Neural progenitor cell (in vitro differentiated cells): ENCODE measurements at regions not wholly inside any gene's neighbourhood (a gene's known extent, or its start where the extent isn't known, plus 50 kb on each side); places are given as distances from the start of the nearest gene placed in this dataset.

Source experiments
- DNase-seq: peaks from one replicate; pipeline ENCODE4 v3.0.0-alpha.2; 2016; ENCODE audit warnings: low spot score
- H2AFZ ChIP-seq: fragments of 200-600 bp; sonication (generic); replicated peaks from 2 replicates; pipeline ENCODE4 v1.6.1; 2016; ENCODE audit warnings: antibody characterized with exemption
- H3F3A ChIP-seq: fragments of 200-600 bp; sonication (generic); 2 replicates; pipeline ENCODE4 v1.6.1; 2016; ENCODE audit warnings: antibody characterized with exemption, low read depth
- H3K27ac ChIP-seq: fragments of 200-600 bp; sonication (generic); 2 replicates; pipeline ENCODE4 v1.5.1; 2016; ENCODE audit warnings: mild to moderate bottlenecking
- H3K27me3 ChIP-seq: fragments of 200-600 bp; sonication (generic); 2 replicates; pipeline ENCODE4 v1.6.1; 2016; ENCODE audit warnings: mild to moderate bottlenecking, moderate library complexity
- H3K36me3 ChIP-seq: fragments of 200-600 bp; sonication (generic); 2 replicates; pipeline ENCODE4 v1.5.1; 2016
- H3K4me1 ChIP-seq: fragments of 200-600 bp; sonication (generic); 2 replicates; pipeline ENCODE4 v1.6.1; 2016; ENCODE audit warnings: mixed run types
- H3K4me2 ChIP-seq: fragments of 200-600 bp; sonication (generic); 2 replicates; pipeline ENCODE4 v1.6.1; 2016
- H3K4me3 ChIP-seq: fragments of 200-600 bp; sonication (generic); 2 replicates; pipeline ENCODE4 v1.5.1; 2016
- H3K79me2 ChIP-seq: fragments of 200-600 bp; sonication (generic); 2 replicates; pipeline ENCODE4 v1.6.1; 2016; ENCODE audit warnings: low read depth
- H3K9ac ChIP-seq: fragments of 200-600 bp; sonication (generic); 2 replicates; pipeline ENCODE4 v1.6.1; 2016
- H3K9me3 ChIP-seq: fragments of 200-600 bp; sonication (generic); 2 replicates; pipeline ENCODE4 v1.5.1; 2016; ENCODE audit warnings: low read depth
- H4K20me1 ChIP-seq: fragments of 200-600 bp; sonication (generic); 2 replicates; pipeline ENCODE4 v1.6.1; 2016; ENCODE audit warnings: low read depth
- H3K27ac Mint-ChIP-seq: 3 replicates; pipeline ENCODE4 v1.8.0; 2021; ENCODE audit warnings: mixed read lengths
- H3K27me3 Mint-ChIP-seq: 2 replicates; pipeline ENCODE4 v1.8.0; 2022; ENCODE audit warnings: low read depth, mild to moderate bottlenecking, inconsistent platforms, moderate library complexity, mixed read lengths; ENCODE audit not compliant: insufficient read depth
- H3K36me3 Mint-ChIP-seq: 3 replicates; pipeline ENCODE4 v1.8.0; 2021; ENCODE audit warnings: mixed read lengths
- H3K4me1 Mint-ChIP-seq: 3 replicates; pipeline ENCODE4 v1.8.0; 2021; ENCODE audit warnings: mixed read lengths
- H3K4me3 Mint-ChIP-seq: 3 replicates; pipeline ENCODE4 v1.8.0; 2021; ENCODE audit warnings: mild to moderate bottlenecking, moderate library complexity, mixed read lengths
- H3K9me3 Mint-ChIP-seq: 3 replicates; pipeline ENCODE4 v1.8.0; 2020; ENCODE audit warnings: mixed read lengths
- CTCF ChIP-seq: fragments of 200-600 bp; sonication (generic); IDR thresholded peaks from 2 replicates; pipeline ENCODE4 v1.5.1; 2017; ENCODE audit warnings: antibody characterized with exemption, mild to moderate bottlenecking
- EZH2 ChIP-seq: fragments of 200-600 bp; sonication (generic); IDR thresholded peaks from 2 replicates; pipeline ENCODE4 v1.6.1; 2017; ENCODE audit warnings: antibody characterized with exemption, mild to moderate bottlenecking, moderate library complexity
- EZH2phosphoT487 ChIP-seq: fragments of 200-600 bp; sonication (generic); IDR thresholded peaks from 2 replicates; pipeline ENCODE4 v1.6.1; 2017; ENCODE audit warnings: antibody characterized with exemption

GRCh38 chr4:108276690-108277089 lies 108.0 kb upstream of the LEF1 start:
- Mint-ChIP-seq H3K9me3 (no peaks in the 10 kb centered on the region), H3K36me3 (no peaks in the 10 kb centered on the region), H3K27ac (no peak overlapping the region), H3K4me3 (no peak overlapping the region), H3K4me1 (no peaks in the 10 kb centered on the region), H3K27me3 (peaks cover 2% of the 10 kb centered on the region)
- no peaks in the 10 kb centered on the region for H3K9me3 ChIP-seq
- no peaks in the 10 kb centered on the region for H3K79me2 ChIP-seq
- no peak overlapping the region for H3K9ac ChIP-seq
- H3K4me1 ChIP-seq, result no peaks in the 10 kb centered on the region
- no peak overlapping the region for H2AFZ ChIP-seq
- no peak for TF ChIP-seq CTCF
- H3K27ac ChIP-seq, result no peak overlapping the region
- H3K27me3 ChIP-seq, result no peaks in the 10 kb centered on the region
- H3K4me3 ChIP-seq, result no peak overlapping the region
- no peaks in the 10 kb centered on the region for H3K36me3 ChIP-seq
- DNase-seq, result no peak
- H3F3A ChIP-seq, result no peaks in the 10 kb centered on the region
- H3K4me2 ChIP-seq, result no peak overlapping the region
- H4K20me1 ChIP-seq, result no peaks in the 10 kb centered on the region

- Histone ChIP-seq H3K4me1 (no peaks in the 10 kb centered on the region), H3K27ac (no peak overlapping the region), H3K36me3 (no peaks in the 10 kb centered on the region), H3K79me2 (no peaks in the 10 kb centered on the region), H3K9ac (no peak overlapping the region), H2AFZ (no peak overlapping the region), H3K27me3 (no peaks in the 10 kb centered on the region), H3K4me3 (no peak overlapping the region), H4K20me1 (no peaks in the 10 kb centered on the region), H3F3A (no peaks in the 10 kb centered on the region), H3K4me2 (no peak overlapping the region), H3K9me3 (no peaks in the 10 kb centered on the region)
- no peak for DNase-seq
- no peak for TF ChIP-seq EZH2
- no peak for TF ChIP-seq EZH2phosphoT487
- TF ChIP-seq CTCF, result no peak
- Mint-ChIP-seq H3K4me3 (no peak overlapping the region), H3K4me1 (no peaks in the 10 kb centered on the region), H3K9me3 (no peaks in the 10 kb centered on the region), H3K36me3 (no peaks in the 10 kb centered on the region), H3K27me3 (peaks cover 2% of the 10 kb centered on the region), H3K27ac (no peak overlapping the region)
Measured at GRCh38 chr4:108272986-108273385, 104.3 kb upstream of the LEF1 start.

- Histone ChIP-seq H3K27me3 (no peaks in the 10 kb centered on the region), H3K79me2 (no peaks in the 10 kb centered on the region), H3K4me1 (no peaks in the 10 kb centered on the region), H3K9me3 (no peaks in the 10 kb centered on the region), H4K20me1 (no peaks in the 10 kb centered on the region), H3K4me2 (no peak overlapping the region), H3K4me3 (no peak overlapping the region), H3K36me3 (no peaks in the 10 kb centered on the region), H3K27ac (no peak overlapping the region), H2AFZ (no peak overlapping the region), H3F3A (no peaks in the 10 kb centered on the region), H3K9ac (no peak overlapping the region)
- no peak for DNase-seq
- H3K36me3 Mint-ChIP-seq, result no peaks in the 10 kb centered on the region
- peaks cover 2% of the 10 kb centered on the region for H3K27me3 Mint-ChIP-seq
- no peaks in the 10 kb centered on the region for H3K4me1 Mint-ChIP-seq
- H3K4me3 Mint-ChIP-seq, result no peak overlapping the region
- H3K27ac Mint-ChIP-seq, result no peak overlapping the region
- no peaks in the 10 kb centered on the region for H3K9me3 Mint-ChIP-seq
- TF ChIP-seq EZH2phosphoT487 (no peak), CTCF (no peak), EZH2 (no peak)
Measured at GRCh38 chr4:108272561-108272960, 103.8 kb upstream of the LEF1 start.

GRCh38 chr4:108272046-108272445 lies 103.3 kb upstream of the LEF1 start:
- no peak overlapping the region for H3K4me3 Mint-ChIP-seq
- TF ChIP-seq CTCF (no peak), EZH2phosphoT487 (no peak), EZH2 (no peak)
- H3K9me3 Mint-ChIP-seq, result no peaks in the 10 kb centered on the region
- H3F3A ChIP-seq, result no peaks in the 10 kb centered on the region
- H3K27ac ChIP-seq, result no peak overlapping the region
- H2AFZ ChIP-seq, result no peak overlapping the region
- H3K79me2 ChIP-seq, result no peaks in the 10 kb centered on the region
- no peak overlapping the region for H3K4me3 ChIP-seq
- H3K4me2 ChIP-seq, result no peak overlapping the region
- H3K9ac ChIP-seq, result no peak overlapping the region
- H3K9me3 ChIP-seq, result no peaks in the 10 kb centered on the region
- no peaks in the 10 kb centered on the region for H4K20me1 ChIP-seq
- H3K4me1 Mint-ChIP-seq, result no peaks in the 10 kb centered on the region
- no peaks in the 10 kb centered on the region for H3K36me3 ChIP-seq
- no peaks in the 10 kb centered on the region for H3K4me1 ChIP-seq
- H3K36me3 Mint-ChIP-seq, result no peaks in the 10 kb centered on the region
- no peak overlapping the region for H3K27ac Mint-ChIP-seq
- H3K27me3 ChIP-seq, result no peaks in the 10 kb centered on the region
- H3K27me3 Mint-ChIP-seq, result peaks cover 2% of the 10 kb centered on the region
- DNase-seq, result no peak
